K562 (cell line): ENCODE measurements at regions not wholly inside any gene's neighbourhood (a gene's known extent, or its start where the extent isn't known, plus 50 kb on each side); places are given as distances from the start of the nearest gene placed in this dataset.

Experiments used
- ATAC-seq: fragments of 200-7000 bp; cut with Tn5 transposase; 3 replicates; pipeline ENCODE4 v1.9.1; 2020; ENCODE audit warnings: moderate library complexity
- BruUV-seq: library from RNA; stranded (reverse); fragments of 400-500 nt; replicated peaks from 2 replicates; lab custom pipeline; 2021; lab: Mats Ljungman, UMichigan
- CTCF ChIA-PET: fragments of 300-600 bp; formaldehyde crosslinking; extraction: SDS; loops from one replicate; lab custom pipeline; 2021; ENCODE audit warnings: low intra/inter-chr PET ratio; lab: Yijun Ruan, JAX
- POLR2A ChIA-PET: fragments of 300-600, 350-650 bp; sonication (Branson Sonifier 250); formaldehyde crosslinking; extraction: SDS; loops from one replicate; lab custom pipeline; 2021; ENCODE audit warnings: antibody characterized with exemption, inconsistent platforms; lab: Yijun Ruan, JAX
- DNase-seq, 4 experiments: peaks; one replicate each; pipeline versions ENCODE4 v3.0.0 to v3.0.0-alpha.2; 2011 to 2018; ENCODE audit warnings: low spot score in 3 of 4, mixed read lengths in 3 of 4; ENCODE audit errors: extremely low read depth in 1 of 4
- FAIRE-seq: peaks from 2 replicates; lab custom pipeline; 2011; peaks lifted over from hg19 to GRCh38; lab: Jason Lieb, UNC
- H2AFZ ChIP-seq: 2 replicates; pipeline ENCODE4 v1.6.0; 2011; ENCODE audit warnings: low read depth, low read length, control low read depth, inconsistent platforms
- H3K27ac ChIP-seq: fragments of 200-600 bp; 3 replicates; pipeline ENCODE4 v1.8.0; 2011; ENCODE audit warnings: low read depth, mild to moderate bottlenecking, control low read depth, inconsistent platforms, low read length, moderate library complexity, mixed read lengths; ENCODE audit errors: extremely low read depth
- H3K27me3 ChIP-seq, 2 experiments: fragments of 300-600 bp in 1 of 2; 2 replicates in 1 of 2; 3 replicates in 1 of 2; pipeline versions ENCODE4 v1.6.0 to v1.8.0; 2011; ENCODE audit warnings: inconsistent platforms in 2 of 2, low read length in 2 of 2, mild to moderate bottlenecking in 1 of 2, mixed read lengths in 1 of 2, moderate library complexity in 1 of 2; ENCODE audit not compliant: control insufficient read depth in 2 of 2, insufficient read depth in 2 of 2
- H3K36me3 ChIP-seq: fragments of 300-600 bp; 3 replicates; pipeline ENCODE4 v1.8.0; 2011; ENCODE audit warnings: mild to moderate bottlenecking, low read length, inconsistent platforms; ENCODE audit not compliant: control insufficient read depth, insufficient read depth
- H3K4me1 ChIP-seq, 2 experiments: fragments of 200-600 bp in 1 of 2; replicated peaks in 1 of 2; 2 replicates in 1 of 2; 3 replicates in 1 of 2; pipeline versions ENCODE4 v1.5.1 to v1.8.0; 2011; ENCODE audit warnings: inconsistent platforms in 2 of 2, low read length in 2 of 2, mild to moderate bottlenecking in 1 of 2, mixed read lengths in 1 of 2, moderate library complexity in 1 of 2; ENCODE audit not compliant: control insufficient read depth in 2 of 2, insufficient read depth in 2 of 2
- H3K4me2 ChIP-seq: 2 replicates; pipeline ENCODE4 v1.6.1; 2011; ENCODE audit warnings: low read length, control low read depth, inconsistent platforms, mixed read lengths; ENCODE audit not compliant: insufficient read depth
- H3K4me3 ChIP-seq: fragments of 200-600 bp; sonication (generic), shearing (Covaris generic); 2 replicates; pipeline ENCODE4 v1.5.1; 2016; ENCODE audit warnings: control low read depth, inconsistent platforms
- H3K79me2 ChIP-seq: fragments of 200-600 bp; 3 replicates; pipeline ENCODE4 v1.8.0; 2011; ENCODE audit warnings: low read length, inconsistent platforms; ENCODE audit not compliant: control insufficient read depth, insufficient read depth
- H3K9ac ChIP-seq, 2 experiments: 2 replicates each; pipeline versions ENCODE4 v1.6.0 to v1.6.1; 2011; ENCODE audit warnings: low read depth in 2 of 2, low read length in 2 of 2, control low read depth in 1 of 2, inconsistent platforms in 1 of 2, mild to moderate bottlenecking in 1 of 2, mixed read lengths in 1 of 2; ENCODE audit not compliant: insufficient read depth in 1 of 2
- H3K9me1 ChIP-seq: one replicate; pipeline ENCODE4 v1.6.0; 2011; ENCODE audit warnings: inconsistent platforms, mild to moderate bottlenecking, low read length, moderate library complexity; ENCODE audit not compliant: control insufficient read depth, insufficient read depth
- H3K9me3 ChIP-seq: replicated peaks from 2 replicates; pipeline ENCODE4 v1.5.1; 2011; ENCODE audit warnings: low read depth, low read length, inconsistent platforms; ENCODE audit not compliant: control insufficient read depth, insufficient read depth
- H4K20me1 ChIP-seq: replicated peaks from 2 replicates; pipeline ENCODE4 v1.6.1; 2011; ENCODE audit warnings: low read length, inconsistent platforms, mixed read lengths; ENCODE audit not compliant: control insufficient read depth, insufficient read depth
- ATF1 ChIP-seq, 2 experiments: fragments of 450-650 bp in 1 of 2; IDR thresholded peaks; 2 replicates each; pipeline ENCODE4 v1.6.1; 2016; ENCODE audit warnings: missing compliant biosample characterization in 1 of 2, missing genetic modification characterization in 1 of 2
- CTCFL ChIP-seq: IDR thresholded peaks from 2 replicates; pipeline ENCODE4 v1.6.1; 2011; ENCODE audit warnings: borderline replicate concordance, low read depth, mild to moderate bottlenecking, moderate library complexity, low read length; ENCODE audit not compliant: insufficient read depth, poor library complexity, severe bottlenecking
- CUX1 ChIP-seq: fragments of 200-800 bp; sonication (Bioruptor generic); IDR thresholded peaks from 2 replicates; pipeline ENCODE4 v1.6.1; 2016; ENCODE audit warnings: missing genetic modification characterization, missing compliant biosample characterization
- WGBS: fragments of 100-300 bp; shearing (Covaris generic); methylation state at CpG from one replicate; pipeline ENCODE4 v1.1.6; 2016; ENCODE audit warnings: low coverage, mixed read lengths; ENCODE audit not compliant: insufficient coverage; ENCODE audit errors: missing lambda C conversion rate; 5-methylcytosine and 5-hydroxymethylcytosine counted together
- in situ Hi-C: fragments of 300-500 bp; cut with MboI; formaldehyde crosslinking; loops from 4 replicates; pipeline ENCODE4 v1.15.0; 2018; ENCODE audit warnings: inconsistent platforms, mixed read lengths
- intact Hi-C: fragments of 100-400 bp; cut with micrococcal nuclease; formaldehyde crosslinking; loops from 2 replicates; pipeline ENCODE4 v1.14.2; 2022

GRCh38 chr5:107321906-107322305 is 348.8 kb downstream of the EFNA5 start:
- no peak for FAIRE-seq
- in situ Hi-C loops = no loop called here
- CTCF ChIA-PET = no interaction called here

More at GRCh38 chr5:107321906-107322305, 348.8 kb downstream of the EFNA5 start:
- no peak overlapping the region for H3K9ac ChIP-seq
- H3K4me1 ChIP-seq = no peaks in the 10 kb centered on the region
- no peaks in the 10 kb centered on the region for H3K79me2 ChIP-seq
- intact Hi-C loops = no loop called here
- H3K9me1 ChIP-seq = no peaks in the 10 kb centered on the region
- no peaks in the 10 kb centered on the region for H3K36me3 ChIP-seq
- no peak overlapping the region for H2AFZ ChIP-seq
- no peaks in the 10 kb centered on the region for H3K9me3 ChIP-seq
- H3K4me3 ChIP-seq = no peak overlapping the region
- WGBS = 5% methylated on average over 1 of the region's 1 CpG
- no peak for ATAC-seq
- DNase-seq = no peak
- H3K27ac ChIP-seq = no peak overlapping the region
- POLR2A ChIA-PET = no interaction called here
- BruUV-seq = no TSS peak
- TF ChIP-seq CUX1 (no peak), CTCFL (no peak), ATF1 (CRISPR knock-in tag; IDR thresholded peaks at IDR 0.05) (no peak), ATF1 (tag; IDR thresholded peaks at IDR 0.05) (no peak)
- H3K4me2 ChIP-seq = no peak overlapping the region
- H4K20me1 ChIP-seq = no peaks in the 10 kb centered on the region
- H3K27me3 ChIP-seq = no peaks in the 10 kb centered on the region
